Keratinocyte (primary cell): ENCODE measurements at regions not wholly inside any gene's neighbourhood (a gene's known extent, or its start where the extent isn't known, plus 50 kb on each side); places are given as distances from the start of the nearest gene placed in this dataset.

Source experiments
- EZH2 ChIP-seq: IDR thresholded peaks from one replicate; pipeline ENCODE4 v1.6.1; 2012; ENCODE audit warnings: inconsistent platforms, mild to moderate bottlenecking, low read length, moderate library complexity
- TF ChIP-seq, protein P1 (sequence below), 3 experiments: IDR thresholded peaks in 1 of 3; conservative IDR thresholded peaks in 1 of 3; optimal IDR thresholded peaks in 1 of 3; 2 replicates in 2 of 3; 3 replicates in 1 of 3; pipeline versions ENCODE3 to v1.5.1; 2011; ENCODE audit warnings: low read length in 3 of 3, mild to moderate bottlenecking in 3 of 3, moderate library complexity in 2 of 3, control low read depth in 1 of 3, inconsistent platforms in 1 of 3; ENCODE audit not compliant: insufficient read depth in 2 of 3; ENCODE audit errors: extremely low read depth in 1 of 3

DNA sequence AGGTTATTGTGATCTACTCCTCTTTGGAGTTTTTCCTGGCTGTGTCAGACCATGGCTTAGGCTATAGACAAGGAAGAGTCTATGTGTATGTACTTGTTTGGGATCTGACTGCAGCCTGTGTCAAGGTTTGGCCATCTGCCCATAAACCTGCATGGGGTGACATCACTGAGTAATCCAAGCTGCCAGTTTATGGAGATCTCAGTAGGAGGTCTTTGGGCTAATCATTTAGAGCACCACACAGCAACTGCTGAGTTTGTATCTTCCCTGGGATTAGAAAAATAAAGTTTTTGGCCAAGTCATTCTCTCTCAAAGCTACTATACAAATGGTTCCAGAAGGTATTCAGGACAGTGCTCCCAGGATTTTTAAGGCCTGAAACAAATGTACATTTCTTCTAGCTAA is 65.5 kb upstream of the HSPB3 start:
- no peak for TF ChIP-seq EZH2
- TF ChIP-seq, protein P1, sequence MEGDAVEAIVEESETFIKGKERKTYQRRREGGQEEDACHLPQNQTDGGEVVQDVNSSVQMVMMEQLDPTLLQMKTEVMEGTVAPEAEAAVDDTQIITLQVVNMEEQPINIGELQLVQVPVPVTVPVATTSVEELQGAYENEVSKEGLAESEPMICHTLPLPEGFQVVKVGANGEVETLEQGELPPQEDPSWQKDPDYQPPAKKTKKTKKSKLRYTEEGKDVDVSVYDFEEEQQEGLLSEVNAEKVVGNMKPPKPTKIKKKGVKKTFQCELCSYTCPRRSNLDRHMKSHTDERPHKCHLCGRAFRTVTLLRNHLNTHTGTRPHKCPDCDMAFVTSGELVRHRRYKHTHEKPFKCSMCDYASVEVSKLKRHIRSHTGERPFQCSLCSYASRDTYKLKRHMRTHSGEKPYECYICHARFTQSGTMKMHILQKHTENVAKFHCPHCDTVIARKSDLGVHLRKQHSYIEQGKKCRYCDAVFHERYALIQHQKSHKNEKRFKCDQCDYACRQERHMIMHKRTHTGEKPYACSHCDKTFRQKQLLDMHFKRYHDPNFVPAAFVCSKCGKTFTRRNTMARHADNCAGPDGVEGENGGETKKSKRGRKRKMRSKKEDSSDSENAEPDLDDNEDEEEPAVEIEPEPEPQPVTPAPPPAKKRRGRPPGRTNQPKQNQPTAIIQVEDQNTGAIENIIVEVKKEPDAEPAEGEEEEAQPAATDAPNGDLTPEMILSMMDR (optimal IDR thresholded peaks at IDR 0.05 in 1 of 3, IDR thresholded peaks at IDR 0.05 in 1 of 3, conservative IDR thresholded peaks at IDR 0.05 in 1 of 3; ENCODE audit: extremely low read depth in 1 of 3, insufficient read depth in 2 of 3, low read length in 3 of 3): no peak
